ENCODE measurements at regions not wholly inside any gene's neighbourhood (a gene's known extent, or its start where the extent isn't known, plus 50 kb on each side); places are given as distances from the start of the nearest gene placed in this dataset.

GRCh38 chr5:125700380-125700861 is 722.8 kb upstream of the GRAMD2B start:
- Histone ChIP-seq H3K27ac (ENCODE audit: low read length) (no peak overlapping the region), H3F3A (ENCODE audit: low read length, unreplicated experiment) (no peaks in the 10 kb centered on the region), H3K4me2 (ENCODE audit: low read length) (peak overlapping the region; percentile 57), H3K9me3 (ENCODE audit: low read length) (no peaks in the 10 kb centered on the region), H3K27me3 (ENCODE audit: low read length) (no peaks in the 10 kb centered on the region), H3K4me3 (ENCODE audit: low read length) (peak overlapping the region; percentile 36; the same call in 1 of the 2 replicates), H3K36me3 (ENCODE audit: low read depth, low read length) (no peaks in the 10 kb centered on the region), H3K4me1 (ENCODE audit: insufficient read depth, low read length) (peaks cover 15% of the 10 kb centered on the region), H3K9ac (ENCODE audit: low read length) (no peak overlapping the region), H3K9me2 (replicated peaks; ENCODE audit: low read length) (no peaks in the 10 kb centered on the region), H2AFZ (ENCODE audit: low read length) (peak overlapping the region; percentile 68), H4K20me1 (ENCODE audit: low read length) (no peaks in the 10 kb centered on the region), H3K79me2 (ENCODE audit: low read length) (no peaks in the 10 kb centered on the region)
- DNase-seq, result peak; percentile 51
- TF ChIP-seq, protein P1, sequence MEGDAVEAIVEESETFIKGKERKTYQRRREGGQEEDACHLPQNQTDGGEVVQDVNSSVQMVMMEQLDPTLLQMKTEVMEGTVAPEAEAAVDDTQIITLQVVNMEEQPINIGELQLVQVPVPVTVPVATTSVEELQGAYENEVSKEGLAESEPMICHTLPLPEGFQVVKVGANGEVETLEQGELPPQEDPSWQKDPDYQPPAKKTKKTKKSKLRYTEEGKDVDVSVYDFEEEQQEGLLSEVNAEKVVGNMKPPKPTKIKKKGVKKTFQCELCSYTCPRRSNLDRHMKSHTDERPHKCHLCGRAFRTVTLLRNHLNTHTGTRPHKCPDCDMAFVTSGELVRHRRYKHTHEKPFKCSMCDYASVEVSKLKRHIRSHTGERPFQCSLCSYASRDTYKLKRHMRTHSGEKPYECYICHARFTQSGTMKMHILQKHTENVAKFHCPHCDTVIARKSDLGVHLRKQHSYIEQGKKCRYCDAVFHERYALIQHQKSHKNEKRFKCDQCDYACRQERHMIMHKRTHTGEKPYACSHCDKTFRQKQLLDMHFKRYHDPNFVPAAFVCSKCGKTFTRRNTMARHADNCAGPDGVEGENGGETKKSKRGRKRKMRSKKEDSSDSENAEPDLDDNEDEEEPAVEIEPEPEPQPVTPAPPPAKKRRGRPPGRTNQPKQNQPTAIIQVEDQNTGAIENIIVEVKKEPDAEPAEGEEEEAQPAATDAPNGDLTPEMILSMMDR (conservative IDR thresholded peaks at IDR 0.05; ENCODE audit: low read depth, low read length), result no peak
- TF ChIP-seq EZH2 (IDR thresholded peaks at IDR 0.05; ENCODE audit: low read length, unreplicated experiment), result no peak
- TF ChIP-seq EZH2phosphoT487 (IDR thresholded peaks at IDR 0.05; ENCODE audit: borderline replicate concordance, low read length), result no peak
- peak; percentile 75 for ATAC-seq
- ChIA-PET CTCF (no interaction called here), POLR2A (ENCODE audit: unreplicated experiment) (no interaction called here)
- no TSS peak for BruUV-seq (replicated peaks)
- intact Hi-C loops (cut with micrococcal nuclease), result no loop called here

DNA sequence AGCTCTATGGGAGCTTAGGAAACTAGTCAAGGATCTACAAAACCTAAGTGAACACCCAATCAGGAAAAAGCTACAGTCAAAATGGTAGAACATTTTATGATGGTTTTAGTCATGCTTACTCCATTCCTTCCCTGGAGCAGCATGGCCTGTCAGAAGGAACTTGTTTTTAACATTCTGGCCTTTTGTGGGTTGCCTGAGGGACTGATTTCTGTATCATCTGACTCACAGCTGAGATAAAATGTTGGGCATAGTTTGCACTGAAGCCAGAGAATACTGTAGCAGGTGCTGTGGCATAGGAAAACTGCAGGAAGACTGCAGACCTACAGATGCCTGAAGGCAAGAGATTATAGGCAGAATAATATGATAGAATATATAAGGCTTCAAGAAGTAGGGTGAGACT is 719.6 kb upstream of the GRAMD2B start:
- ATAC-seq, result no peak
- H2AFZ ChIP-seq (ENCODE audit: low read length), result no peak overlapping the region
- peak; percentile 30 for DNase-seq
- no peaks in the 10 kb centered on the region for H3K79me2 ChIP-seq (ENCODE audit: low read length)
- H3K27me3 ChIP-seq (ENCODE audit: low read length), result no peaks in the 10 kb centered on the region
- H3F3A ChIP-seq (ENCODE audit: low read length, unreplicated experiment), result no peaks in the 10 kb centered on the region
- no TSS peak for BruUV-seq (replicated peaks)
- H3K4me2 ChIP-seq (ENCODE audit: low read length), result no peak overlapping the region
- ChIA-PET CTCF (no interaction called here), POLR2A (ENCODE audit: unreplicated experiment) (no interaction called here)
- no peaks in the 10 kb centered on the region for H4K20me1 ChIP-seq (ENCODE audit: low read length)
- H3K9me3 ChIP-seq (ENCODE audit: low read length), result no peaks in the 10 kb centered on the region
- H3K4me3 ChIP-seq (ENCODE audit: low read length), result no peak overlapping the region
- H3K4me1 ChIP-seq (ENCODE audit: insufficient read depth, low read length), result no peaks in the 10 kb centered on the region; the same call in 1 of the 2 replicates
- H3K9me2 ChIP-seq (replicated peaks; ENCODE audit: low read length), result no peaks in the 10 kb centered on the region
- TF ChIP-seq, protein P1 (conservative IDR thresholded peaks at IDR 0.05; ENCODE audit: low read depth, low read length), result no peak
- TF ChIP-seq EZH2phosphoT487 (IDR thresholded peaks at IDR 0.05; ENCODE audit: borderline replicate concordance, low read length) (no peak), EZH2 (IDR thresholded peaks at IDR 0.05; ENCODE audit: low read length, unreplicated experiment) (no peak)
- no peak overlapping the region for H3K9ac ChIP-seq (ENCODE audit: low read length)
- intact Hi-C loops (cut with micrococcal nuclease), result no loop called here
- no peak overlapping the region for H3K27ac ChIP-seq (ENCODE audit: low read length)
- no peaks in the 10 kb centered on the region for H3K36me3 ChIP-seq (ENCODE audit: low read depth, low read length)

DNA sequence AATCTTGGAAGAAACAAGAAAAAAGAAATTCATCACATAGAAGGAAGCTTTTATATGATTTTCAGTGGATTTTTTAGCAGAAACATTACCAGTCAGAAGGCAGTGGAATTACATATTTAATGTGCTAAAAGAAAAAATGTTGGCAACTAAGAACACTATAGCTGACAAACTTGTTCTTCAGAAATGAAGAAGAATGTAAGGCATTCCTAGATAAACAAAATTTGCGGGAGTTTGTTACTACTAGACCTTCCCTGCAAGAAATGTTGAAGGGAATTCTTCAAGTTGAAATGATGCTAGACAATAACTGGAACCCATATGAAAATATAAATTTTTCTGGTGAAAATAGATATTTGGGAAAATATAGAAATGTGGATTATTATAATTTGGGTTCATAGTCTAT is 718.3 kb upstream of the GRAMD2B start:
- Histone ChIP-seq H3K4me2 (ENCODE audit: low read length) (no peak overlapping the region), H3K27ac (ENCODE audit: low read length) (no peak overlapping the region), H2AFZ (ENCODE audit: low read length) (no peak overlapping the region), H3F3A (ENCODE audit: low read length, unreplicated experiment) (no peaks in the 10 kb centered on the region), H3K4me1 (ENCODE audit: insufficient read depth, low read length) (no peaks in the 10 kb centered on the region; the same call in 1 of the 2 replicates), H3K9me3 (ENCODE audit: low read length) (no peaks in the 10 kb centered on the region), H3K27me3 (ENCODE audit: low read length) (no peaks in the 10 kb centered on the region), H3K9me2 (replicated peaks; ENCODE audit: low read length) (no peaks in the 10 kb centered on the region), H3K4me3 (ENCODE audit: low read length) (no peak overlapping the region), H3K36me3 (ENCODE audit: low read depth, low read length) (no peaks in the 10 kb centered on the region), H3K9ac (ENCODE audit: low read length) (no peak overlapping the region), H4K20me1 (ENCODE audit: low read length) (no peaks in the 10 kb centered on the region), H3K79me2 (ENCODE audit: low read length) (no peaks in the 10 kb centered on the region)
- intact Hi-C loops (cut with micrococcal nuclease), result no loop called here
- no TSS peak for BruUV-seq (replicated peaks)
- POLR2A ChIA-PET (ENCODE audit: unreplicated experiment), result no interaction called here
- no peak for DNase-seq
- CTCF ChIA-PET, result no interaction called here
- TF ChIP-seq EZH2 (IDR thresholded peaks at IDR 0.05; ENCODE audit: low read length, unreplicated experiment) (no peak), EZH2phosphoT487 (IDR thresholded peaks at IDR 0.05; ENCODE audit: borderline replicate concordance, low read length) (no peak)
- TF ChIP-seq, protein P1 (conservative IDR thresholded peaks at IDR 0.05; ENCODE audit: low read depth, low read length), result no peak
- ATAC-seq, result no peak
